ENCODE measurements at regions not wholly inside any gene's neighbourhood (a gene's known extent, or its start where the extent isn't known, plus 50 kb on each side); places are given as distances from the start of the nearest gene placed in this dataset.
A peak's percentile ranks its signal among the peaks of the same experiment; 100 is the strongest.

DNA sequence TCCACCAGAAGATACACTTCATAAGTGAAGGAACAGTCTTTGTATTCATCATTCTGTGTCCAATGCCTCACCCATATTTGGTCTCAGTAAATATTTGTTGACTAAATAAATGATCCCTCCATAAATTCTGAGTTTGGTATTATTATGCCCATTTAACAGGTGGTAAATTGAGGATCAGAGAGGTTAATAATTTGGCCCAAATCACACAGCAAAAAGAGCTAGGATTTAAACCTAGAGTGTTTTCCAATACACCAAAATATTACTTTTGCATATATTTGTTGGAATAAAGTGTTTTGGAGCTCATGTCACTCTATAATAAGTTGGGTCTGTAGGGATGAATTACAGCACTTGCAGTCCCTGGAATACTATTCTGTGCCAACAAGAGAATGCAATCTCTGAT, 470.3 kb downstream of the ARHGEF28 start:
- intact Hi-C loops (cut with DNase I, micrococcal nuclease), result no loop called here
- no peak for DNase-seq

DNA sequence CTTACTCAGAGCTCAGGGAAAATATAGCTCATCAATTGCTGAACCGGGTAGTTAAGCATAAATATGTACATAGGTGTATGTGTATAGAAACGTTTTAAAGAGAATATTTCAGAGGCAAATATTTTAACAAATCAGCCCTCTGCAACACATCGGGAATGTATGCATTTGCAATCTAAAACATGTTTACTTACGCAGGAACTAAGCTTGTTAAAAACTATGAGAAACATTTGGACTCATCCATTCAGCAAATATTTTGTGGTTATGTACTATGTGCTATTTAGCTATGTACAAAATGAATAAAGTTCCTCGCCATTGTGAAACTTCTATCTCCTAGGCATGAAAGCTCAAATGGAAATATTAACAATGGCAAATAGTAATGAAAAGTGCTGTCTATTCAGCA, 469.9 kb downstream of the ARHGEF28 start:
- ATAC-seq, result no peak
- intact Hi-C loops (cut with DNase I, micrococcal nuclease), result no loop called here
- no peak for DNase-seq

More for the DNA sequence above, 470.3 kb downstream of the ARHGEF28 start:
- ATAC-seq, result no peak

DNA sequence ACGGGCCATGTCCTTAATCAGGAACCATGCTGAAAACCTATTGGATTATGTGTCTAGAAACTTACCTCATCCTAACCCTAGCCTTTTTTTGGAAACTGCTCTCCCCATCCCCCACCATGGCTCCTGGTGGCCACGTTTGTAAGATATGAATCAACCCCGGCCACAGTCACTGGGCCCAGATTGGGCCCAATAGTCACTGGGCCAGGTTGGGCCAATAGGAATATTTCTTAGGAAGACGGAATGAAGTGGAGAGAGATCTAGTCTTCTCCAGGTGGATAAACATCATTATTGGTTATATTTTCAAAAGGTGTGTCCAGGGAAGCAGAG, 468.7 kb downstream of the ARHGEF28 start:
- no peak for DNase-seq
- no peak for ATAC-seq

DNA sequence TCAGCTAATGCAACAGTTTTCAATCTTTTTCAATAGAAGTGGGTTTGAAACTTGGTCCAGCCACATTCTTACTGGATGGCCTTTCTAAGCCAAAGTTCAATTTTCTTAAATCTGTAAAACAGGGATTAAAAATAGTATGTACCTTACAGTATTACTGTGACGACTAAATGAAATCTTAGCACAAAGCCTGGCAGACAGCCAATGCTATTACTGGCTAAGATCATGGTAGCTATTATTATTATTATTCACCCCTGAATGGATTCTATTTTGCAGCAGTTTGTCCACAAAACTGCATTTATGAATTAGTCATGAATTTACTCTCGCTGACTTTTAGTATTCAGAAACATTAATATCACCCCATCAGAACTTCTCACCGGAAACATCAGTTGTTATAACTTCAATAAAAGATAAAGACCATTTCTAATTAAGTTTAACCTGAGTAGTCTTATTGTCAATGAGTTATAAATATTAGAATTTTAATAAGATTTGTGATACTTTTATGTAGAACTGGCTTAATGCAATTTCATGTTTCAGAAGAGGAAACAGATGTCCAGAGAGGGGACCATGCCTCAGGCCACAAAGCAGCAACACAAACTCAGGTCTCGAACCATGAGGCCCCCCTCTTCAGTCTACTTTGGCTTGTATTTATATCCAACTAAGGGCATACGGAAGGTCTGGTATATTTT, 468.2 kb downstream of the ARHGEF28 start:
- ATAC-seq (no peak), DNase-seq (peak in 1 of 2 donors; percentile 13)
- intact Hi-C loops (cut with DNase I, micrococcal nuclease), result no loop called here

More for the DNA sequence above, 468.7 kb downstream of the ARHGEF28 start:
- intact Hi-C loops (cut with DNase I, micrococcal nuclease), result no loop called here

DNA sequence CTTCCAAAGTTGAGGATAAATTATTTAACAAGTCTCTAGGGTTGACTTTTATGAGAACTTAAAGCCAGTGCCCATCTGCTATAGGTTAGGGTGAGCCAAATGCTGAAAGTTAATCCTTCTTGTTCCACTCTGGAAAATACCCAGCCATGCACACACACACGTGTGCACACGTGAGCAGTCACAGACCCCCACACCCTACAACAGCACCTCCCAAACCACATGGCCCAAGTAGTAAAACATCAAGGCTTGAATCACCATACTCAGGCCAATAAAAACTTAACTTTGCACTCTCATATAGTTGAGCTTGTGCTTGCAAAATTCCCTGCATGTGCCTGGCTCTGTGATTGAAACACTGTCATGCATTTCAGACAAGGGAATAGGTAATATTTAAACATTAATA, 467.6 kb downstream of the ARHGEF28 start:
- ATAC-seq, result peak; percentile 100
- intact Hi-C loops (cut with DNase I, micrococcal nuclease), result no loop called here
- DNase-seq, result peak; percentile 32 to 42

DNA sequence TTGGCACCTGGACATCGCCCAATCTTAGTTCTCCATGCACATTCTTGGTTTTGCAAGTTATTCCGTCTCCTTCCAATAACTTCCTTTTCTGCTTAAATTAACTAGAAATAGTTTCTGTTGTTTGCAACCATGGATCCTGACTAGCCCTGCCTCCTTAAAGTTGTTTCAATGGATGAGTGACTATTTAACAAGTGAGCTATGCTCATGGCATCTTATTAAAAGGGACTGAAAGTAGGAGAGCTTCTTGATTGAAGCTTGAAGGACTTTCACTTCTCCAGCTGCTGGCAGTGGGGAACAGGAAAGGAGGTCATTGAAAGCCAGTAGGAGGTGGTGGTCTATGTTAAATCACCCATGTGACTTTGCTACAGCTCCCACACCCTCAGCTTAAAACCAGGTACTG, 466.8 kb downstream of the ARHGEF28 start:
- DNase-seq, result no peak
- intact Hi-C loops (cut with DNase I, micrococcal nuclease), result no loop called here
- ATAC-seq, result no peak

DNA sequence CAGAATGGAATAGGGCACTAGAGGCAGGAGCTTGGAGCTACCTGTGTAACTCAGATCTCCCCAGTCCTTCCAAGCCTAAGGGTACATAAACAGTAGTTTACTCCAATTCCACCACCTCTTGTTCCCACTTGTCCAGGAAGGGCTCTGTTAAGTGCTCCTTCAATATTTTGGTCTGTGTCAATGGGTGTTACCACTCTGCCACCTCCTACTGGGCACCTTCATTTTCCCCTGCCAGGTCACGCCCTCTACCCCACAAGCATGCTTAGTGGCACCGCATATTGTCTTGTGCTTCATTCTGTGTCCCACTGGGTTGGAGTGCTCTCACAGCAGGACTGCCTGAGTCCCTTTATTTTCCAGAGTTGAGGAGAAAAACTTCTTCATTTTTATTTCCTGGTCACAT, 459.8 kb downstream of the ARHGEF28 start:
- intact Hi-C loops (cut with DNase I, micrococcal nuclease), result no loop called here
- ATAC-seq (no peak), DNase-seq (no peak)

DNA sequence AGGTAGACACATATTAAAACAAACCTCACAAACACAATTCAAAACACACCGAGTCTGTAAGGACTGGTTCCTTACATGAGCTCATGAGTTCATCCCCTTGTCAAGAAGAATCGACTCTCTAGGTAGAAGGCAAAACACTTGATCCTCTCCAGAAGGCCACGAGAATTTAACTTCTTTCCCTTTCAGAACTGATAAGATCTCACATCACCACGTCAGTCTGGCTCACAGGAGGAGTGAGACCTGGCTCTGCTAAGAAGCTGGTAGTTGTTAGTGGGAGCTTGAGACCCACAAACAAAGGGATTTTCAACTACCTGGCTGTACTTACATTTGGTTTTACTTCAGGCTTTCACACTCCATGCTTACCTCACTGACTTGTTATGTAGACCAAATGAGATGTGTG, 459.2 kb downstream of the ARHGEF28 start:
- intact Hi-C loops (cut with DNase I, micrococcal nuclease), result no loop called here
- DNase-seq (no peak), ATAC-seq (no peak)

DNA sequence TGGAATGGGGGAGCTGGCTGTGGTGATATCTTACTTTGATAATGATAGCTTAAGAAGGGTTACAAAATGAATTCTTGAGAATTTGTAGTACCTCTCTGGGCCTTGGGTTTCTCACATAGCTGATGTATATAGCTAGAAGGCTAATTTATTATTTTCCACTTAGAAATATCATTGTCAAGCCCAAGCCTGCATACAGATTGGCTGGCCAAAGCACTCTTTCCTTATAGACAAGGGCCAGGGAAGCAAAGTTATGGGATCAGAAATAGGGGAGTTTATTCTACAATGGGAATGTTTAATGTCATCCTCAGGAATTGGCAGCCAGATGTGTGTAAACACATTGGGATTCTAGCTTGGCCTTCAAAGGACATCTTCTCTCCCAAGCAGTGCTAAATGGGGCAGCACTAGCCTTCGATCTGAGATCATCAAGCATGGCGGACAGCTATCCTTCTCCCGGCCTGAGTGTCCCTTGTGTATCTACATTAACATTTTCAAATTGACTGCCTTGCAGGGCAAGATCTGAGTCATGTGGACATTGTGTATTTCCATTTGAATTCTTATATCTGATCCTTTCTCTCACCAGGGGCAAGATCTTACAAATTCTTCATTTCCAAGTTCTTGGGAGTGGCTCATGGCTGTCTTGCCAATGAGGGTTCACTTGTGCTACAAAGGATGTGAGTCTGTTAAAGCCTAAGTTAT, 457.2 kb downstream of the ARHGEF28 start:
- no peak for ATAC-seq
- intact Hi-C loops (cut with DNase I, micrococcal nuclease), result no loop called here

DNA sequence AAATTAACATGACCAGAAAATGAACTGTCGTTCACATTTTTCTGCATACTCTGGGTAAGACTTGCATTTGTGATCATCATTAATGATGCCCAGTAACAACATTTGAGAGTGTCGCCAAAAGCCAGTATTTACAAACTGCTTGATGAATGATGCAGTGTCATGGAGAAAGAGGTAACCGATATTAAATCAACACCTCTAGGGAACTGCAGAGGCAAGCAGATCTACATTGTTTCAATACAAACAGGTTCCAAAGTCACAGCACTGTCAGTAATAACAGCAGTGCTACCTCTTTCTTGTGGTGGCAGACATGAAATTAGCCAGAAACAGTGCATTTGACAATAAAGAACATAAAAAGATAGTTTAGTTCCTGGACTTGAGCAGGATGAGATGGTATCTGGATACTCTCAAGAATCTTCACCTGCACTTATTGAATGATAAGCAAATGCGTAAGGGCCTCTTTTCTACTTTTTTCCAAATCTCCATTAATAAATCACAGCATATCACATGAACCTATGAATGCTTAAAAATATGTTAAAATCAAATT, 456.6 kb downstream of the ARHGEF28 start:
- intact Hi-C loops (cut with DNase I, micrococcal nuclease), result no loop called here
- no peak for DNase-seq
- no peak for ATAC-seq

More for the DNA sequence above, 457.2 kb downstream of the ARHGEF28 start:
- no peak for DNase-seq

DNA sequence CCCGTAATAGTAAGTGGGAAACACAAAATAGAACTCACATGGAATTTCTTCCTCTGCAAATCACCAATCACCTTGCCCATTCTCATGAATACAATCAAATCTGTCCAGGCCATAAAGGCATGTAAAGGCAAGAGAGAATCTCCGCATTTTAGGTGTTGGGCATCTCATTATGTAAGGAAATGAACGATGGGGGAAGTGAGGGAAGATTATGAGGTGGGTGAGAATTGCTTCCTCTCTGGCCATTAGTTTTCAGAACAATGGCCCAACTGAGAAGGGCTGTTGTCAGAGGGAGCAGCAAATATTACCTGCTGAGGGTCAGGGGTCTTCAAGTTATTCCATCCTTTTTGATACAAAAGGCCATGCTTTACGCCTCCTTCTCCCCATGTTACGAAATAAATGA, 455.1 kb downstream of the ARHGEF28 start:
- intact Hi-C loops (cut with DNase I, micrococcal nuclease), result no loop called here

DNA sequence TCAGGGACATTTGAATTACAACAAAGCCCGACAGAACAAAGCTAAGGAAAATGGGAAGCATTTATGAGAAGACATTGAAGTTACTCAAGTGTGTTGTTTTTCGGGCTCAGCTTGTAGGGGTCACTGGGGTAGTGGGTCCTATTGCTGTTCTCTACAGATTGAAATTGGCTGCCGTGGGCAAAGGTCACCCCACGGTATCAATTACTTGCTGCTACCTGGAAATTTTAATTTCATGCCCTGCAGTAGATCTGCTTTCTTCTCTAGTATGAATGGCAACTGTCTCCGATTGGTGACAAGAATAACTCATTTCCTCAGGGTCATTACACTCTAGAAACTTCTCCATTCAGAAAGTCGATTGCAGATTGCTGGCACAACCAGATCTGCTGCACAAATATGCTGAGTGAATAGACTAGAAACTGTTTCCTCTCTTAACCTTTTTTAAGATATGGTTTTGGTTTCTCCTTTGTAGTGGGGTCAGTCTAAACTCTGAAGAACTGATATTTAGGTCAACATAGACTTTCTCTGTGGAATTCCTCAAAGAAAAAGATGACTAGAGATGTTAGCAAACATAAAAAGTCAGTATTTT, 454.1 kb downstream of the ARHGEF28 start:
- DNase-seq, result no peak
- intact Hi-C loops (cut with DNase I, micrococcal nuclease), result no loop called here
- no peak for ATAC-seq

More for the DNA sequence above, 455.1 kb downstream of the ARHGEF28 start:
- ATAC-seq (no peak), DNase-seq (no peak)

DNA sequence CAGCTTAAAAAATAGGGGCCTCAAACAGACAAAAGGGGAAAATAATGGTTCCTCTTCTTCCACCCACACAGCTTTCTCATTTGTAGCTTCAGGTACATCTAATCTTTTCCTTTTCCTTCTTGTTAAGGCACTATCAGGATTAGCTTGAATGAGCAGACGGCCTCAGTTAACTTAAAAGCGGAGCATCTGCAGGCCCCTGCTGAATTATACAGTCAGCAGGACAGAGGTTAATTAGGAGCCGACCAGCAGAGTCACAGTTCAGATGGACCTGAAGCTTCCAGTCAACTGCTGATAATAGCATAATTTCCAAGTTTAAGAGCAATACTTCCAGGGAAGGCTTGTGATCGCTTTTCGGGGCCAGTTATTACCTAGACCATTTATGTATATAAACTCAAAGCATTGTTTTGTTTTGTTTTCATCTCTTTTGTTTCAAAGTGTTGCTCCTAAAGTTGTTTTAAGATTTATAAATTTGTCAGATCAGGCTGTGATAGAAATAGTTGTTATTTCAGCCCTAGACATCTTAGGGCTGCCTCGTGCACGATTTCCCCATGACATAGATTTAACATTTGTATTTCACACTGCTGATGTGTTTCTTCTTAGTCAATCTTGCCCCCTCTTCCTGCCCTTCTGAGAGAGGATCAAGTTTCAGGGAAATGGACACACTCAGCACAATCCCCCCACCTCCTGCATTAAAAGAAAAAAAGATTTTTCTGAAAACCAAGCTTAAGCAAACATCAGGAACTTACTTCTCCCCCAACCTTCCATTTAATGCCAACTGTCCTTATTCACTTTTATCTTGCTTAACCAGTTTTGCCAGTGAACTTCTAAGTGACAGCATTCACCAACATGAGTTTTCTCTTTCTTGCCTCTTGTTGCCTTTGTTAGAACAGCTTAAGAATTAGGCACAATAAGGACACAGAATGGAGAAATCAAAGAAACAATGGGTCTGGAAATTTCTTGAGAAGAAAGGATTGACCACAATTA, 449.8 kb downstream of the ARHGEF28 start:
- ATAC-seq (no peak), DNase-seq (no peak)
- intact Hi-C loops (cut with DNase I, micrococcal nuclease), result no loop called here

DNA sequence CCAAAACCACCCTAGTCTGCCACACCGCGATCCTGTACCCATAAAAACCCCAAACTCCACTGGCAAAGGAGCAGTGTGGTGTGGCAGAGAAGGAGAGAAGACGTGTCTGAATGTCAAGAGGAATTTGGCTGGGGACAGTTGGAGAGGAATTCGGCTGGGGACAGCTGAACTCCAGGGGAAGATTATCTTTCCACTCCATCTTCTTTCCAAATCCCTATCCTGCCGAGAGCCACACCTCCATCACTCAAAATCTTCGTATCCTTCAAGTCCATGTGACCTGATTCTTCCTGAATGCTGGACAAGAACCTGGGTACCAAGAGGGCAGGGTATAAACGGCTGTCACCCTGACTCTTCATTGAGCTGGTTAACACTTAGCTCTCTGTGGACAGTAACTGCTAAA, 448.1 kb downstream of the ARHGEF28 start:
- ATAC-seq, result no peak
- intact Hi-C loops (cut with DNase I, micrococcal nuclease), result no loop called here
- DNase-seq, result no peak

DNA sequence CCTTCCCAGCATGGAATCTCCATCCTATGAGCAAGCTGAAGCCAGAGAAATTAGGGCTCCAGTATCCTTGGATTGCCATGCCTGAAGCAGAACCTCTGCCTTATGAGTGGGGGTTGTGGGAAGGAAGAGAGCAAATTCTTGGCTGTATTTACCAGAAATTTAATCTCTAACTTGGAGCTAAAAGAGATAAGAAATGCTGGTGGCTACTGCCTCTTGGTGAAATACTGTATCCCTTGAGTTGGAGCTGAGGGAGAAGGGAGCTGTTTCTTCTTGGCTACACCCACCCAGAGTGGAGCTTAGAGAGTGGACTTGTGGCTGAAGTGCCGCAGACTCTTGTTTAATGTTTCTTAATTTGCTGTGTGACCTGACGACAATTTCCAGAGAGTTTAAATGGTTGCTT, 447.3 kb downstream of the ARHGEF28 start:
- no peak for DNase-seq
- no peak for ATAC-seq
- intact Hi-C loops (cut with DNase I, micrococcal nuclease), result no loop called here

DNA sequence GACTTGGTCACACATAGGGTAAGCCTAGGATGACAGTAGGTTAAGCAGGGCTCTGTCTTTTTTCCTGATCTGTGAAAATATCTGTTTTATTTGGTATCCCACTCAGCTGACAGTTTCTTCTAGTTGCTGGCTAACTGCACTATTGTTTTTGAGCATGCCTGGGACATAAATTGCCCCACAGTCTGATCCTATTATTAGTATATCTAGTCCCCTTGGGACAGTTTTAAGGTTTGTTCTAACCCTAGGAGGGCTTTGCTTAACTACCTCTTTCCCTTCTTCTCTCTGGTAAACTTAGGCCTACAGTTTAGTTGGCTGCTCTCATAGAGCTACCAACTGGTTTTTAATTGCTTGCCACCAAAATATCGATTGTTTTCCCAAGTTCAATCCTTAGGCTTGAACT, 446.6 kb downstream of the ARHGEF28 start:
- intact Hi-C loops (cut with DNase I, micrococcal nuclease), result no loop called here
- DNase-seq (no peak), ATAC-seq (no peak)

DNA sequence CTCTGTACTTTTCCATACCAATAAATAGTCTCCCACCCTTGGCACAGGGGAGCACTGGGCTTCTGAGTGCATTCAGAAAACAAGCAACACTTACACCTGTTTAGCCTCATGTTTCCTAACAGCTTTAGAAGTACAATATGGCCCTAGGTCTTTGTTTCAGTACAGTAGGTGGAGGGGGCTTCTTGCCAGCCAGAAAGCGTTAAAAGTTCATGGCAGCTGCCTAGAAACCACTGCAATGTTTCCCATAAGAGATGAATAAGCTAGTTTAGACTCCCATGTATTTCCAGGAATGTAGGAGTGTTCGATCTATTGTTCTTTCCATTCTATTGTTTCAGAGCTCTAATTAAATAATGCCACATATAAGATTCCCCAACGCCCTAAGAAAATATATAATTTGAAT, 444.8 kb downstream of the ARHGEF28 start:
- DNase-seq (no peak), ATAC-seq (no peak)
- intact Hi-C loops (cut with DNase I, micrococcal nuclease), result no loop called here

DNA sequence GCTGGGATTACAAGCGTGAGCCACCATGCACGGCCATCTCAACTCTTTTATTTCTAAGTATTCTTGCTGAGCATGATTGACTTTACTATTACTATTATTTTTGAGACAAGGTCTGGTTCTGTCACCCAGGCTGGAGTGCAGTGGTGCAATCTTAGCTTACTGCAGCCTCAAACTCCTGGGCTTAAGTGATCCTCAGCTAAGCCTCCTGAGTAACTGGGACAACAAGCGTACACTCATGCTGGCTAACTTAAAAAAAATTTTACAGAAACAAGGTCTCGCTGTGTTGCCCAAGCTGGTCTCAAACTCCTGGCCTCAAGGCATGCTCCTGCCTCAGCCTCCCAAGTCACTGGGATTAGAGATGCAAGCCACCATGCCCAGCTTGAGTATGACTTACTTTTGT, 443.7 kb downstream of the ARHGEF28 start:
- no peak for DNase-seq
- intact Hi-C loops (cut with DNase I, micrococcal nuclease), result no loop called here
- no peak for ATAC-seq

Data from left colon (tissue), 2 donors.